ENCODE measurements at regions not wholly inside any gene's neighbourhood (a gene's known extent, or its start where the extent isn't known, plus 50 kb on each side); places are given as distances from the start of the nearest gene placed in this dataset.

DNA sequence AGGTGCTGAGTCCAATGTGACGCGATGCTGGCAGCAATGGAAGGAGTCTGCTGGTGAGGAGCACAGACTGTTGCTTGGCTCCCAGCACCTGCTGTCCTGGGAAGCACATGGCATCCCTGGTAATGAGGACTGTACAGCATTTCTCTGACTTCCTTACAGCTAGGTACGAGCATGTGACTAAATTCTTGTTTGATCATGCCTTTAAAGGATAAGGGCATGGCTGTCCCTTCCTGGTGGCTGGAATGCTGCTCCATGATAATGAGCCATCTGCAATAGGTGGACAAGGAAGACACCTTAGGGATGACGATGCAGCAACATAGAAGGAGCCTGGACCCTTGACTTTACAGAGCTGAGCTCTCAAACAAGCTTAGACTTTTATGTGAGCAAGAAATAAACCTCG, 278.0 kb upstream of the SPRED2 start:
- Mint-ChIP-seq H3K27ac (no peak overlapping the region), H3K4me1 (no peaks in the 10 kb centered on the region), H3K9me3 (no peaks in the 10 kb centered on the region), H3K4me3 (no peak overlapping the region), H3K36me3 (no peaks in the 10 kb centered on the region)
- ATAC-seq (no peak), DNase-seq (ENCODE audit: low spot score in 2 of 2) (no peak)

DNA sequence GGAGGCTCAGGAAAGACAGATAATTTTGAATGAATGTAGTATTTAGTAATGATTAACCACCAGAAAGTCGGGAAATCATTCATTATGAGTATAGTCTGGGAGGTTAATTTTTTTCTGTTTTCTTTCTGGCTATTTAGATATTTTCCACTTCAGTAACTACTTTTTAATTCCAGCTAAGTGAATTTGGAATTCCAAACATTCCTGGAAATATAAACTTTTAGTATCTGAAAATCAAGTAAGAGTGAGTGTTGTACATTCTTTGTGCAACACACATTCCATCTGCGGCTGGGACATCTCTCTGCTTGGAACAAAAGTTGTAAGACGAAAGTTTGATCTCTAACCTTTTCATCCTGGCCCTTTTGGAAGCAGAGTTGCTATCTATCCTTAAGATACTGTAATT, 275.7 kb upstream of the SPRED2 start:
- H3K9me3 Mint-ChIP-seq: no peaks in the 10 kb centered on the region
- no peaks in the 10 kb centered on the region for H3K36me3 Mint-ChIP-seq
- H3K4me1 Mint-ChIP-seq: no peaks in the 10 kb centered on the region
- no peak overlapping the region for H3K4me3 Mint-ChIP-seq
- H3K27ac Mint-ChIP-seq: no peak overlapping the region
- DNase-seq (ENCODE audit: low spot score in 2 of 2) (no peak), ATAC-seq (no peak)

GRCh38 chr2:65706411-65706810, 274.0 kb upstream of the SPRED2 start:
- DNase-seq (ENCODE audit: low spot score in 2 of 2): no peak
- Mint-ChIP-seq H3K4me1 (no peaks in the 10 kb centered on the region), H3K36me3 (no peaks in the 10 kb centered on the region), H3K9me3 (no peaks in the 10 kb centered on the region), H3K27ac (no peak overlapping the region), H3K4me3 (no peak overlapping the region)
- no peak for ATAC-seq

- Mint-ChIP-seq H3K36me3 (no peaks in the 10 kb centered on the region), H3K4me1 (no peaks in the 10 kb centered on the region), H3K9me3 (no peaks in the 10 kb centered on the region), H3K27ac (no peak overlapping the region), H3K4me3 (no peak overlapping the region)
- ATAC-seq (no peak), DNase-seq (ENCODE audit: low spot score in 2 of 2) (no peak)
Measured at GRCh38 chr2:65701191-65701590, 268.8 kb upstream of the SPRED2 start.

DNA sequence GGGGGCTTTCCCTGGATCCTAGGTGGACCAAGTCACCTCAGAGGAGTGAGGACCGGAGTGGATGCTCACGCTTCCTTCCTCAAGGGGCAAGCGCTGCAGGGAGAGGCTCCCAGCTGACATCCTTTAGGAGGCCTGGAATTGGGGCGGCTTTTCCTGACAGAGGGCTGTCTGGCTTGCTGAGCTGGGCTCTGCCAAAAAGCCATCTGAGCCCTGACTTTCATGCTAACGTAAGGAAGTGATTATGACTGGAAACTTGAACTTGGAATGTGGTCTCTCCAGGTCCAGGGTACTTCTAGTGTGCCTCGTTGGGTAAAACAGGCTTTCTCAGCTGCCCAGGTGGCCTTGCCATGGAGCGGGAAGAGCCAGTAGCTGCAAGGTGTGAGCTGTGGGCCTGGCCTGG, 268.3 kb upstream of the SPRED2 start:
- no peak overlapping the region for H3K4me3 Mint-ChIP-seq
- no peak overlapping the region for H3K27ac Mint-ChIP-seq
- H3K4me1 Mint-ChIP-seq: no peaks in the 10 kb centered on the region
- ATAC-seq (no peak), DNase-seq (ENCODE audit: low spot score in 2 of 2) (no peak)
- no peaks in the 10 kb centered on the region for H3K36me3 Mint-ChIP-seq
- H3K9me3 Mint-ChIP-seq: no peaks in the 10 kb centered on the region

- no peaks in the 10 kb centered on the region for H3K4me1 Mint-ChIP-seq
- H3K9me3 Mint-ChIP-seq: no peaks in the 10 kb centered on the region
- no peak overlapping the region for H3K27ac Mint-ChIP-seq
- DNase-seq (ENCODE audit: low spot score in 2 of 2): no peak
- H3K36me3 Mint-ChIP-seq: no peaks in the 10 kb centered on the region
- no peak for ATAC-seq
- no peak overlapping the region for H3K4me3 Mint-ChIP-seq
Measured at GRCh38 chr2:65700004-65700651, 267.7 kb upstream of the SPRED2 start.

DNA sequence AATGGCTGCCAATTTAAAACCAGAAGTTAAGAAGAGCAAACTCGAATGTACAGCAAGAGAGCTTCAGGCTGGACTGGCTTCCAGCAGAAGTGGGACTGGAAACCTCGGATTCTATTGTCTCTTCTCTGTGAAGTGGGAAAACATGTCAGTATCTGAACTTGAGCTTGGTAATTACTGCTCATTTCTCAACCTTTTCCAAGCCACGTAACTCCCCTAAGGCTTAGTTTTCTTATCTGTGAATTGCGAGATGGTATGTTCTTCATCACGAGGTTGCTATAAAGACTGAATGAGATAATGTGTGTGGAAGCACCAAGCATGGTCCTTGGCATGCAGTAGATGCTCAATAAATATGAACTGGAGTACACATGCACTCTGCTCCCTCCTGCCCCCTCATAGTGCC, 259.4 kb upstream of the SPRED2 start:
- H3K4me1 Mint-ChIP-seq: no peaks in the 10 kb centered on the region
- no peak overlapping the region for H3K4me3 Mint-ChIP-seq
- H3K27ac Mint-ChIP-seq: no peak overlapping the region
- H3K9me3 Mint-ChIP-seq: no peaks in the 10 kb centered on the region
- DNase-seq (ENCODE audit: low spot score in 2 of 2) (no peak), ATAC-seq (no peak)
- no peaks in the 10 kb centered on the region for H3K36me3 Mint-ChIP-seq

DNA sequence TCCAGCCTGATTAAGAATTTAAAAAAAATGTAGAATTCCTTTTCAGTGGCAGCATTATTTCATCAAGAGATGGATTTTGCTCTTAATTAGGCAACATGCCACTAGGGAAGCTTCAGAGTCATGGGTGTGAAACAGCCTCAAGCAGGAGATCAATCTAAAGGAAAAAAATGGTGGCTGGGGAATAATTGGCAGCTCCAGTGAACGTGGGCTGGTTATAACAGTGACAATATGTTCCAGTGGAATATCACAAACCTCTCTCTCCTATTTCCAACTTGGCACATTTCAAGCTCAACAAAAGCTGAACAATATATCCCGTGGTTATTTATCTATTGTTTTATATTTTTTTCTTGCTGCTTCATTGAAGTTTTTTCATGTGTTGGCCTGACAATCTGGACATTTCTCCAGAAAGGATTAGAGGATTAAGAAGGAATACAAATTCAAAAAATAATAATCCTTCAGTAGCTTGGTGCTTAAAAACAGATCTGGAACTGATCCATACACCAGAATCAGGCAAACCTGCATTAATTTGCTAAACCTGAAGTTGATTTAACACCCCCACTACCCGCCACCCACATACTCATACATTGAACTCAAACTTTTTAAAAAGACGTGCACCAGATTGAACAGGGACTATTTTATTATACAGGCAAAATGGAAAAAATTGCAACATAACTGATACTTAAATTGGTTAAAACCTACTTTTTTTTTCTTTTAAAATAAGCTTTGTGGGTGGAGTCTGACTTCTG, 255.9 kb upstream of the SPRED2 start:
- H3K9me3 Mint-ChIP-seq: no peaks in the 10 kb centered on the region
- ATAC-seq (no peak), DNase-seq (ENCODE audit: low spot score in 2 of 2) (peak in 1 of 2 donors; percentile 10)
- no peak overlapping the region for H3K4me3 Mint-ChIP-seq
- no peaks in the 10 kb centered on the region for H3K36me3 Mint-ChIP-seq
- H3K4me1 Mint-ChIP-seq: no peaks in the 10 kb centered on the region
- no peak overlapping the region for H3K27ac Mint-ChIP-seq

DNA sequence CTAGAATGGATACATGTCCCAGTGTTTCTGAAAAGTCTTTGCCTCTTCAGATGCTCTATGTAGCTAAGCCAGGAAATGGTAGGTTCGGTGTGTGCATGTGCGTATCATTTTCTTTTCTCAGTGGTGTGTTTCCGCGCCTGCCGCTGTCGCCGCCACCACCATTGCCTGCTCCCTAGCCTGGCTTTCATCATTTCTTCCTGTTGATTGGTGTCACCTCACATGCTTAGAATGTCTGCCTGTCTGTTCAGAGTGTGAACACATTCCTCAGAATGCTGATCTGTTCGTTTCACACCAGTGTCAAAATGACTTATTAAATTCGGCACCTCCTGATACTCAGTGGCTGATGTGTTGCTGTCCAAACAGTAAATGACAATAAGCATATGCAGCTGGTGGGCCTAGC, 255.2 kb upstream of the SPRED2 start:
- Mint-ChIP-seq H3K4me3 (no peak overlapping the region), H3K9me3 (no peaks in the 10 kb centered on the region), H3K36me3 (no peaks in the 10 kb centered on the region), H3K4me1 (no peaks in the 10 kb centered on the region), H3K27ac (no peak overlapping the region)
- DNase-seq (ENCODE audit: low spot score in 2 of 2) (peak in 1 of 2 donors; percentile 3), ATAC-seq (no peak)

DNA sequence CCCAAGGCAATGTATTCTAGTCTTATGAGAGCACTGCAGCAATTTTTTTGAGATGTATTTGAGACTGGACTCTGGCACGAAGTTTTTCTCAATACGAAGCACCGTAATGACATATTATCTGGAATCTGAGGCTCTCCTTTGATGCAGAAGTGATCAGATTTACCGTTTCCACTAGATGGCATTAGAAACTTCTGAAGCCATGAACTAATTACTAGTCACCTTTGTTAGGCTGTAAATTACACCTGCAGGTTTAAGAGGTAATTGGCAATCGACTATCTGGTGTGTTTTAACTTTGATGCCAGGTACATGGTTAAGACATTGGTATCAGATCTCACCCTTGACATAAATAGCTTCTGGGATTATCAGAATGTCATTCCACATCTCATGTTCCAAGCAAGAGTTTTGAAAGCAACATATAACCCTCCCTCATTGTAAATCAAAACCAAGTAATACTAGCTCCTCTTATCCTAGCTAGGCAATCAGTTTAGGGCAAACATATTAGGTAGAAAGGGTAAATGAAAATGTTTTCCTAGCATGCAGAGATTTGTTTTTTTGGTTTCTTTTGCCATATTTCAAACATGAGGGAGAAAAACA, 254.6 kb upstream of the SPRED2 start:
- Mint-ChIP-seq H3K27ac (no peak overlapping the region), H3K9me3 (no peaks in the 10 kb centered on the region), H3K4me3 (no peak overlapping the region), H3K4me1 (no peaks in the 10 kb centered on the region), H3K36me3 (no peaks in the 10 kb centered on the region)
- no peak for ATAC-seq
- DNase-seq (ENCODE audit: low spot score in 2 of 2): peak in 1 of 2 donors; percentile 18

DNA sequence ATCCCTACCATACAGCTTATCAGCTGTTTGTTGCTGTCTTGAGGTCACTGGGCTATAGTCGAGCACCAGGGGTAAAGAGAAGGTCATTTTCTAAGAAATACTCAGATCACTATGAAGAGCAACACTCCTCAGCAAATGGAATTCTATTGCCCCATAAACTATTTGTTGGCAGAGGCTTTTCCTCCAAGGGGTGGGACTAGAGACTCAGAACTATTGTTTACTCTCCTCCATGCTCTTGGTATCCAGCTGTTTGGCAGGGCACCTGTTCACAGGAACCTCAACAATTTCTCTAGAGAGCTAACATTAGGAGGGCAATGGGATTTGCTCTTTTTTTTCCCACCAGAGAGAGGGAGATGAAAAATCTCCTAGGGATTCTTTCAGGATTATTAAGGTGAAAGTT, 249.1 kb upstream of the SPRED2 start:
- H3K4me1 Mint-ChIP-seq: no peaks in the 10 kb centered on the region
- DNase-seq (ENCODE audit: low spot score in 2 of 2): peak in 1 of 2 donors; percentile 28
- H3K27ac Mint-ChIP-seq: no peak overlapping the region
- no peak overlapping the region for H3K4me3 Mint-ChIP-seq
- ATAC-seq: no peak
- no peaks in the 10 kb centered on the region for H3K9me3 Mint-ChIP-seq
- H3K36me3 Mint-ChIP-seq: no peaks in the 10 kb centered on the region

DNA sequence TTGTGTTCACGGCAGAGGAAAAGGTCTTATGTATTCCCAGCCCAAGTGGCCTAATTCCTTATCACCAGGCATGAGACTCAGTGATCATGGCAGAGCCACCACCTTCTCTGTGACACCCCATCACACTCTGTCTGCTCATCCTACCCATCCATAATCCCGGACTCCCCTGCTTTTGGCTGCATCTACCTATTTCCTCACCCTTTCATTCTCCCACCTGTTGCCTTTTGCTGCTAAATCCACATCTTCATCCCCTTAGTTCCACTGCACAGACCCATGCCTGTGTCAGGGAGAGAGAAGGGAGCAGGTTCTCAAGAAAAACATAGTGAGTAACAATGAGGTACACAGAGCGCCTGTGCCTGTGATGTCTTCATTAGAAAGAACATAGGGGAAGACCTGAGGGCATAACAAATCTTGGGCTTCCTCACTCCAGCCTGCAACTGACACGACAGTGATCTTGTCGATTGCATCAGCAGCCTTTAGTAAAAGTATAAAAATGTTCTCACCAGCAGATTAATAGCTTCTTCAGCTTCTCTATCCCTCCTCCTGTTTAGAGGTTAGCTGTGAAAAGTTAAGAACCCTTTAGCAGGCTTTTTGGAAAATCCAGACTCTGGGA, 246.5 kb upstream of the SPRED2 start:
- no peaks in the 10 kb centered on the region for H3K4me1 Mint-ChIP-seq
- H3K27ac Mint-ChIP-seq: no peak overlapping the region
- DNase-seq (ENCODE audit: low spot score in 2 of 2) (no peak), ATAC-seq (no peak)
- H3K4me3 Mint-ChIP-seq: no peak overlapping the region
- H3K9me3 Mint-ChIP-seq: no peaks in the 10 kb centered on the region
- H3K36me3 Mint-ChIP-seq: no peaks in the 10 kb centered on the region

DNA sequence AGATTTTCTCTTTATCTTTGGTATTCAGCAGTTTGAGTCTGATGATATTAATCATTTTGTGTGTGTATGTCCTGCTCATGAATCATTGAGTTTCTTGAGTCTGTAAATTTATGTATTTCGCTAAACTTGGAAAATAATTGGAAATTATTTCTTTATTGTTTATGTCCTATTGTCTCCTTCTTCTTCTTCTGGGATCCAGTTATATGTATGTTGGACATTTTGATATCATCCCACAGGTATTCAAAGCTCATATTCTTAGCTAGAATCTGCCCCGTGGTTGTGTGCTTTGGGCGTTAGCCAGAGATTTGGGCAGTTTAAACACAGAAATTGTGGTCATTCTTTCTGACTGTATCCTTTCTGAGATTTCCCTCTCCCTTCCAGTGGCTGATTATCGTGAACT, 243.0 kb upstream of the SPRED2 start:
- DNase-seq (ENCODE audit: low spot score in 2 of 2) (no peak), ATAC-seq (no peak)
- no peak overlapping the region for H3K27ac Mint-ChIP-seq
- no peaks in the 10 kb centered on the region for H3K9me3 Mint-ChIP-seq
- H3K4me1 Mint-ChIP-seq: no peaks in the 10 kb centered on the region
- H3K36me3 Mint-ChIP-seq: no peaks in the 10 kb centered on the region
- H3K4me3 Mint-ChIP-seq: no peak overlapping the region

- H3K9me3 Mint-ChIP-seq: peaks cover 3% of the 10 kb centered on the region
- no peak overlapping the region for H3K27ac Mint-ChIP-seq
- H3K36me3 Mint-ChIP-seq: no peaks in the 10 kb centered on the region
- no peak for ATAC-seq
- no peaks in the 10 kb centered on the region for H3K4me1 Mint-ChIP-seq
- no peak overlapping the region for H3K4me3 Mint-ChIP-seq
- DNase-seq (ENCODE audit: low spot score in 2 of 2): no peak
Measured at GRCh38 chr2:65671670-65672242, 239.4 kb upstream of the SPRED2 start.

DNA sequence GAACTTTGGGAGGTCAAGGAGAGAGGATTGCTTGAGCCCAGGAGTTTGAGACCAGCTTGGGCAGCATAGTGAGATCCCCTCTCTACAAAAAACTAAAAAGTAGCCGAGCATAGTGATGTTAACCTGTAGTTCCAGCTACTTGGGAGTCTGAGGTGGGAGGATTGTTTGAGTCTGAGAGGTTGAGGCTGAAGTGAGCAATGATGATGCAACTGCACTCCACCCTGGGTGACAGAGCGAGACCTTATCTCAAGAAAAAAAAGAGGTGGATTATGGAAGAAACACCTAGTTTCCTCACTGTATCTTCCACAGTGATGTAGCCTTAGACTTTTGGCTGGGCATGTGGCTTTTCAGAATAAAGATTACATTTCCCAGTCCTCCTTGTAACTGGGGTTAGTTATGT, 237.2 kb upstream of the SPRED2 start:
- Mint-ChIP-seq H3K36me3 (no peaks in the 10 kb centered on the region), H3K27ac (no peak overlapping the region), H3K4me1 (peaks cover 9% of the 10 kb centered on the region), H3K4me3 (no peak overlapping the region), H3K9me3 (peaks cover 3% of the 10 kb centered on the region)
- no peak for DNase-seq (ENCODE audit: low spot score in 2 of 2)
- no peak for ATAC-seq

Measured in stimulated activated effector memory CD8-positive, alpha-beta T cell treated with anti-CD3 and anti-CD28 coated beads, Interleukin-12 subunit alpha, Interleukin-12 subunit beta, amount 100 ng/mL, for 72 hours (primary cell).